ENCODE measurements at regions not wholly inside any gene's neighbourhood (a gene's known extent, or its start where the extent isn't known, plus 50 kb on each side); places are given as distances from the start of the nearest gene placed in this dataset.

- H3K27me3 ChIP-seq (ENCODE audit: insufficient read depth): no peaks in the 10 kb centered on the region
- H3K36me3 Mint-ChIP-seq (ENCODE audit: low read depth): no peaks in the 10 kb centered on the region
- peaks cover 3% of the 10 kb centered on the region for H3K27me3 Mint-ChIP-seq (ENCODE audit: insufficient read depth, low read depth, poor library complexity)
- H3K4me1 Mint-ChIP-seq: no peaks in the 10 kb centered on the region
- ATAC-seq (no peak), DNase-seq (ENCODE audit: low spot score) (no peak)
- no peak overlapping the region for H3K4me3 Mint-ChIP-seq
- no peaks in the 10 kb centered on the region for H3K36me3 ChIP-seq (ENCODE audit: insufficient read depth)
- H3K4me2 ChIP-seq: no peak overlapping the region
- no peak overlapping the region for H3K27ac Mint-ChIP-seq
- no peak overlapping the region for H2AFZ ChIP-seq
- no peak overlapping the region for H3K27ac ChIP-seq (ENCODE audit: low read depth)
- H3K9me3 Mint-ChIP-seq: no peaks in the 10 kb centered on the region
- TF ChIP-seq STAT1 (IDR thresholded peaks at IDR 0.05; ENCODE audit: unreplicated experiment): no peak
- TF ChIP-seq ETS1 (IDR thresholded peaks at IDR 0.05): no peak
- TF ChIP-seq ZNF462 (CRISPR knock-in tag; IDR thresholded peaks at IDR 0.05): no peak
- TF ChIP-seq CREB1 (CRISPR knock-in tag; IDR thresholded peaks at IDR 0.05; ENCODE audit: low read depth): no peak
- TF ChIP-seq NANOG (IDR thresholded peaks at IDR 0.05; ENCODE audit: borderline replicate concordance): no peak
- no peak for TF ChIP-seq ZNF331 (CRISPR knock-in tag; IDR thresholded peaks at IDR 0.05; ENCODE audit: low read depth)
- TF ChIP-seq POLR2AphosphoS5 (IDR thresholded peaks at IDR 0.05; ENCODE audit: low read depth): no peak
- no peak for TF ChIP-seq REST (IDR thresholded peaks at IDR 0.05; ENCODE audit: unreplicated experiment)
- TF ChIP-seq EZH2 (IDR thresholded peaks at IDR 0.05; ENCODE audit: low read depth, unreplicated experiment): no peak
- TF ChIP-seq CTCF (conservative IDR thresholded peaks at IDR 0.05; ENCODE audit: low read depth in 2 of 2): no peak
- no peak for TF ChIP-seq EZH2phosphoT487 (IDR thresholded peaks at IDR 0.05; ENCODE audit: unreplicated experiment)
- TF ChIP-seq ZNF114 (CRISPR knock-in tag; IDR thresholded peaks at IDR 0.05): no peak
- no peak for TF ChIP-seq JUNB (IDR thresholded peaks at IDR 0.05; ENCODE audit: unreplicated experiment)
- peaks cover 8% of the 10 kb centered on the region for H3K9me2 ChIP-seq (ENCODE audit: insufficient read depth)
- no peaks in the 10 kb centered on the region for H3F3A ChIP-seq (replicated peaks; ENCODE audit: low read depth)
- no peaks in the 10 kb centered on the region for H4K20me1 ChIP-seq (replicated peaks; ENCODE audit: insufficient read depth)
- no peaks in the 10 kb centered on the region for H3K4me1 ChIP-seq (ENCODE audit: insufficient read depth)
- H3K4me3 ChIP-seq: no peak overlapping the region
- no peaks in the 10 kb centered on the region for H3K79me2 ChIP-seq (replicated peaks; ENCODE audit: insufficient read depth)
These were observed 189.5 kb upstream of the PLEKHG7 start for GRCh38 chr12:92513231-92513730.

Data from GM23338 (cell line).